Right lobe of liver (tissue), 6 donors: ENCODE measurements at regions not wholly inside any gene's neighbourhood (a gene's known extent, or its start where the extent isn't known, plus 50 kb on each side); places are given as distances from the start of the nearest gene placed in this dataset.
A peak's percentile ranks its signal among the peaks of the same experiment; 100 is the strongest.

Source experiments
- ATAC-seq, 4 donors: fragments of 200-7000 bp; cut with Tn5 transposase; one replicate each; pipeline ENCODE4 v1.9.1; 2020; ENCODE audit warnings: mild to moderate bottlenecking in 4 of 4, moderate library complexity in 4 of 4
- DNase-seq, 3 donors: peaks; one replicate each; pipeline ENCODE4 v3.0.0-alpha.2; 2020
- H3K27ac ChIP-seq, 3 donors: fragments of 200-600 bp; one replicate each; pipeline ENCODE4 v1.8.0; 2022
- H3K27me3 ChIP-seq, 2 donors: fragments of 200-600 bp; one replicate each; pipeline ENCODE4 v1.8.0; 2022
- H3K36me3 ChIP-seq, 4 donors: fragments of 200-600 bp; sonication (generic) in 1 of 4; one replicate each; pipeline versions ENCODE4 v1.5.1 to v1.8.0; 2017 to 2022; ENCODE audit warnings: control low read depth in 1 of 4
- H3K4me1 ChIP-seq, 4 donors: fragments of 200-600 bp; sonication (generic) in 1 of 4; one replicate each; pipeline versions ENCODE4 v1.5.1 to v1.8.0; 2017 to 2022; ENCODE audit warnings: control low read depth in 1 of 4
- H3K4me3 ChIP-seq, 3 donors: fragments of 200-600 bp; one replicate each; pipeline ENCODE4 v1.8.0; 2022
- H3K9me3 ChIP-seq, 4 donors: fragments of 200-600 bp; sonication (generic) in 1 of 4; one replicate each; pipeline versions ENCODE4 v1.5.1 to v1.8.0; 2017 to 2022; ENCODE audit warnings: control low read depth in 1 of 4
- POLR2A ChIP-seq: fragments of 450-650 bp; IDR thresholded peaks from one replicate; pipeline ENCODE4 v1.6.1; 2017; ENCODE audit warnings: antibody characterized with exemption, mild to moderate bottlenecking
- WGBS: methylation state at CpG from one replicate; pipeline ENCODE4 v1.1.6; 2018; ENCODE audit warnings: low coverage, low lambda C conversion rate; ENCODE audit not compliant: insufficient coverage; ENCODE audit errors: missing lambda C conversion rate; 5-methylcytosine and 5-hydroxymethylcytosine counted together
- intact Hi-C, 2 donors: fragments of 100-400 bp; cut with DNase I; formaldehyde crosslinking; loops; one replicate each; pipeline versions ENCODE4 v1.11.2 to v1.14.1; 2022
- TF ChIP-seq, protein P1 (sequence below), 4 donors: fragments of 200-600 bp in 3 of 4; fragments of 450-650 bp in 1 of 4; IDR thresholded peaks; one replicate each; pipeline versions ENCODE4 v1.5.1 to v1.8.0; 2016 to 2022; ENCODE audit warnings: antibody characterized with exemption in 4 of 4, mild to moderate bottlenecking in 2 of 4
- donor health status: DM: no; HTN: yes; CAD: no.
- donor health status: DM: no; HTN: no; CAD: no.
- donor health status: DM: no; HTN: no; CAD: no.
- donor health status: DM: no; HTN: yes; CAD: no.
- donor health status: DM: no; HTN: yes; CAD: no.

DNA sequence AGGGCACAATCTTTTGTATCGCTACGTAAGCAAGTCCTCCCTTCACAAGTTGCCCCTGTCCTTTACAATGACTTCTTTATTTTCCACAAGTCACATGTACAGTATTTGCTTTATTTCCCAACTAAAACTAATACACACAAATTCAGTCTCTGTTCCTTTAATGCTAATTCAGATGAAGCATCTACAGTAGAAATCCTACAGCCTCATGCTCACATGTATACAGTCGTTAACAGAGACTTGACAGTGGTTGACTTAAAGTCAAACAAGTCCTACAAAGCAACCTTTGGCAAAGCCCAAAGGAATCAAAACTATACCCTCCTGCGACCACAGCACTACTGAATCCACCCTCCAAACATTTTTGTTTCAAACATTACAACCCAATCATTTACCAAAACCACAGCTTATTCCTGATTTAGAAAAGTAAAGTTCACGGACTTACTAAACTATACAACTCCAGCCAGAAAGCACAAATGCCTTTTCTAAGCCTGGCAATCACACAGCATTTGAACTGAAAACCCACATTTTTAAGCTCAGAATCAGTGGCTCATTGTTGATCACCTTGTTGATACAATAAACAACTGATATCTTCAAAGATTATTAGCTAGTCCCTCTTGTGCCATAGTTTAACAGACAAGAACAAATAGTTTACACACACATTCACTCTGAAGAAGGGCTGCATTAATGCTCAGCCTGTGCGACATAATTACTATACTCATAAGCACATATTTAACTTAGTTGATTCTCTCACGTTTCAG is 70.9 kb upstream of the NHSL1 start:
- no peaks in the 10 kb centered on the region for H3K9me3 ChIP-seq
- no peak for DNase-seq
- no peak for TF ChIP-seq POLR2A
- TF ChIP-seq, protein P1, sequence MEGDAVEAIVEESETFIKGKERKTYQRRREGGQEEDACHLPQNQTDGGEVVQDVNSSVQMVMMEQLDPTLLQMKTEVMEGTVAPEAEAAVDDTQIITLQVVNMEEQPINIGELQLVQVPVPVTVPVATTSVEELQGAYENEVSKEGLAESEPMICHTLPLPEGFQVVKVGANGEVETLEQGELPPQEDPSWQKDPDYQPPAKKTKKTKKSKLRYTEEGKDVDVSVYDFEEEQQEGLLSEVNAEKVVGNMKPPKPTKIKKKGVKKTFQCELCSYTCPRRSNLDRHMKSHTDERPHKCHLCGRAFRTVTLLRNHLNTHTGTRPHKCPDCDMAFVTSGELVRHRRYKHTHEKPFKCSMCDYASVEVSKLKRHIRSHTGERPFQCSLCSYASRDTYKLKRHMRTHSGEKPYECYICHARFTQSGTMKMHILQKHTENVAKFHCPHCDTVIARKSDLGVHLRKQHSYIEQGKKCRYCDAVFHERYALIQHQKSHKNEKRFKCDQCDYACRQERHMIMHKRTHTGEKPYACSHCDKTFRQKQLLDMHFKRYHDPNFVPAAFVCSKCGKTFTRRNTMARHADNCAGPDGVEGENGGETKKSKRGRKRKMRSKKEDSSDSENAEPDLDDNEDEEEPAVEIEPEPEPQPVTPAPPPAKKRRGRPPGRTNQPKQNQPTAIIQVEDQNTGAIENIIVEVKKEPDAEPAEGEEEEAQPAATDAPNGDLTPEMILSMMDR (IDR thresholded peaks at IDR 0.05), result no peak
- no peaks in the 10 kb centered on the region for H3K36me3 ChIP-seq
- peaks cover 0 to 26% (median 1%) of the 10 kb centered on the region in 4 donors for H3K4me1 ChIP-seq
- no peak overlapping the region for H3K27ac ChIP-seq
- H3K27me3 ChIP-seq, result no peaks in the 10 kb centered on the region
- intact Hi-C loops, result no loop called here
- no peak overlapping the region for H3K4me3 ChIP-seq
- no peak for ATAC-seq
- 73% methylated on average over 7 of the region's 7 CpGs for WGBS

DNA sequence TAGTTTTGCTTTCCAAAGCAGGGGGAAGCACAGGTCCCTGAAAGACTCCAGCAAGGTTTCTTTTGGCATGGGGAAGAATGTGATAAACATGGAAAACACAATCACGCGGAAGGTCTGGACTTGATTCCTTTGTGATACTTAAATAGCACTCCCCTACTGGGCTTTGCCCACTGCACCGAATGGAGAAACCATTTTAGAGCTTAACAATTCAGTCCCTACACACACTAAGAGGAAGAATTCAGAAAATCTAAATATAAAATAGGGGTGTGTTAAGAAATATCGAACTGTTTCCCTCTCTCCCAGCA is 71.4 kb upstream of the NHSL1 start:
- no peaks in the 10 kb centered on the region for H3K9me3 ChIP-seq
- H3K36me3 ChIP-seq, result no peaks in the 10 kb centered on the region
- H3K27me3 ChIP-seq, result no peaks in the 10 kb centered on the region
- H3K27ac ChIP-seq, result no peak overlapping the region
- H3K4me3 ChIP-seq, result no peak overlapping the region
- H3K4me1 ChIP-seq, result peaks cover 0 to 26% (median 1%) of the 10 kb centered on the region in 4 donors
- no peak for ATAC-seq
- 82% methylated on average over 4 of the region's 4 CpGs for WGBS
- TF ChIP-seq, protein P1 (IDR thresholded peaks at IDR 0.05), result no peak
- no peak for TF ChIP-seq POLR2A
- no peak for DNase-seq
- intact Hi-C loops, result no loop called here

DNA sequence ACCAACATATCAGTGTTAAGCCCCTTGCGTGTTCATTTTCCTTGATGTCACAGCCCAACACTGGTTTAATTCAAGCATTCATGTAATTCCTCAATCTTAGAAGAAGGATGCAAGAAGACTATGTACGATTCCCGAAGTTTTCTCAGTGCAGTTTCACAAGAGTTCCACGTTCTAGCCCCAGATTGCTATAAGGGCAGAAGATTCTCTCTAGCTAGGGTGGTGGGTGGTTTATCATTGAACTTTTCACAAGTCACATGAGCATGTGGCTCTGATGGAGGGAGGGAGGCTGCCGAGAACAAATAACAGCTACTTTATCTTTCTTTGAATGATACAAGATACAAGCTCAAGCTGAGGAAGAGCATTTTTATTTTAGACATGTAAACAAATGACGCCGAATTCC is 71.9 kb upstream of the NHSL1 start:
- Histone ChIP-seq H3K4me3 (peak overlapping the region in 1 of 3 donors; percentile 53), H3K27ac (no peak overlapping the region), H3K4me1 (peaks cover 0 to 26% (median 1%) of the 10 kb centered on the region in 4 donors), H3K9me3 (no peaks in the 10 kb centered on the region), H3K27me3 (no peaks in the 10 kb centered on the region), H3K36me3 (no peaks in the 10 kb centered on the region)
- 58% methylated on average over 7 of the region's 7 CpGs for WGBS
- TF ChIP-seq POLR2A, result no peak
- TF ChIP-seq, protein P1 (IDR thresholded peaks at IDR 0.05), result no peak
- ATAC-seq (no peak), DNase-seq (no peak)
- intact Hi-C loops, result no loop called here

DNA sequence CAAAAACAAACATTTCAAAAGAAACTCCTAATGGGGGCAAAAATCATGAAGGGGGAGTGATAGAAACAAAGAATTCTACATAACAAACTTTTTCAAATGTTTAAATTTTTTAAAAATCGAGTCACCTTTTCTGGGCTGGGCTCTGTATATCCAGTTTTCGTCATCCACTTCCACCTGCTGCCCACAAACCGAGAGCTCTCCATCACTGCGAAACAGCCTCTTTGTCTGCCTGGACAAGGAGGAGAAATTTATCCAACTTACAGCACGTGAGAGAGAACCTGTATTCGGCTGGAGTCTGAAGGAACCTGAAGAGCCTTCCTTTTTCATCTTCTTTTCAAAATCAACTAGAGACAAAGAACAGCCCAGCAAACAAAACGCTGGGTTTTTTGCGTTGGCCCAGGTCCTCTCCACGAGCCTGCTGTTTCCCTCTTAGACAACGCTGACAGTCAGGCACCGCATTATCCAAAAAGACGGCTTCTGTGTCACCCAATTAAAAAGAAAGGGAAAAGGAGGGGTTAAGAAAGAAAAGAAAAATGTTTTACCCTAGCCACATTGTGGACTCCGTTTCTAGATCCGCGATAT is 72.4 kb upstream of the NHSL1 start:
- Histone ChIP-seq H3K27me3 (no peaks in the 10 kb centered on the region), H3K36me3 (no peaks in the 10 kb centered on the region), H3K27ac (peak overlapping the region in 2 of 3 donors; percentile 56 to 82), H3K4me1 (peaks cover 0 to 26% (median 1%) of the 10 kb centered on the region in 4 donors), H3K4me3 (peak overlapping the region; percentile 4 to 53 (median 39)), H3K9me3 (no peaks in the 10 kb centered on the region)
- WGBS, result 20% methylated on average over 15 of the region's 15 CpGs
- DNase-seq (no peak), ATAC-seq (peak in 1 of 4 donors; percentile 15)
- intact Hi-C loops, result no loop called here
- no peak for TF ChIP-seq POLR2A
- TF ChIP-seq, protein P1 (IDR thresholded peaks at IDR 0.05), result no peak
